GM12874 (cell line): ENCODE measurements at regions not wholly inside any gene's neighbourhood (a gene's known extent, or its start where the extent isn't known, plus 50 kb on each side); places are given as distances from the start of the nearest gene placed in this dataset.

Experiments
- CTCF ChIP-seq: IDR thresholded peaks from 2 replicates; pipeline ENCODE4 v1.5.1; 2011; ENCODE audit warnings: low read depth, mild to moderate bottlenecking, control low read depth, low read length, moderate library complexity; ENCODE audit not compliant: insufficient read depth

GRCh38 chr6:68533339-68533795 lies 101.7 kb upstream of the ADGRB3 start:
- TF ChIP-seq CTCF = no peak

DNA sequence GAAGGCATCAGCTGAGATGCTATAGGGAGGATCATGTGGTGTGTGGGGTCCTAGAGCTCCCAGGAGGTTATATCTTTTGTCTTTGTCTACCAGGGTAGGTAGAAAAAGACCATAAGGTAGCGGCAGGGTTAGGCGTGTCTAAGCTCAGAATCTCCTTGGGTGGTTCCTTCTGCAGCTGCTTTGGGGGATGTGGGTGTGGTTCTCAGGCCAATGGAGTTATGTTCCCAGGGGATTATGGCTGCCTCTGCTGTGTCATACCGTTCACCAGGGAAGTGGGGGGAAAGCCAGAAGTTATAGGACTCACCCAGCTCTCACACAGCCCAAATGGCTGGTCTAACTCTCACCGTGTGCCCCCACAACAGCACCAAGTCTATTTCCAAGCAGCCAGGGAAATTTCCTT lies 107.4 kb upstream of the ADGRB3 start:
- no peak for TF ChIP-seq CTCF

GRCh38 chr6:68506911-68507310 lies 128.2 kb upstream of the ADGRB3 start:
- no peak for TF ChIP-seq CTCF

DNA sequence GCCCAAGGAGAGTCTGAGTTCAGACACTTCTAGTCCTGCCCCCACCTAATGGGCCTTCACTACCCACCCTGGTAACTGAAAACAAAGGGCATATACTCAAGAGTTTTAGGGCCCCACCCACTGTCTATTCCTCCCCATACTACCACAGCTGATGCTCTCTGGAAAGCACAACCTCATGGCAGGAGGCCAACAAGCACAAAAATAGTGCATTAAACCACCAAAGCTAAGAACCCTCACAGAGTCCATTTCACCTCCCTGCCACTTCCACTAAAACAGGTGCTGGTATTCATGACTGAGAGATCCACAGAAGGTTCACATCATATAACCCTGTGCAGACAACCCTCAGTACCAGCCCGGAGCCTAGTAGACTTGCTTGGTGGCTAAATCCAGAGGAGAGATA lies 132.1 kb upstream of the ADGRB3 start:
- TF ChIP-seq CTCF = no peak

DNA sequence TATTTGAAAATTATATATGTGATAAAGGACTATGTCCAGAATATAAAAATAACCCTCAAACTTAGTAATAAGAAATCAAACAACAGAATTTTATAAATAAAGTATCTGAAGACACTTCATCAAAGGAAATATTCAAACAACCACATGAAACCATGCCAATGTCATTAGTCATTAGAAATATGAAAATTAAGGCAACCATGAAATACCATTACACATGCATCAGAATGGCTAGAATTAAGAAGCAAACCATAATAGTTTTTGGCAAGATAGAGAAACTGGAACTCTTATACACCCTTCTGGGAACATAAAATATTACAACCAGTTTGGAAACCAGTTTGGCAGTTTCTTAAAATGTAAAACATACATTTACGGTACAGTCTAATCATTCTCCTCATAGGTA lies 137.2 kb upstream of the ADGRB3 start:
- TF ChIP-seq CTCF = no peak

DNA sequence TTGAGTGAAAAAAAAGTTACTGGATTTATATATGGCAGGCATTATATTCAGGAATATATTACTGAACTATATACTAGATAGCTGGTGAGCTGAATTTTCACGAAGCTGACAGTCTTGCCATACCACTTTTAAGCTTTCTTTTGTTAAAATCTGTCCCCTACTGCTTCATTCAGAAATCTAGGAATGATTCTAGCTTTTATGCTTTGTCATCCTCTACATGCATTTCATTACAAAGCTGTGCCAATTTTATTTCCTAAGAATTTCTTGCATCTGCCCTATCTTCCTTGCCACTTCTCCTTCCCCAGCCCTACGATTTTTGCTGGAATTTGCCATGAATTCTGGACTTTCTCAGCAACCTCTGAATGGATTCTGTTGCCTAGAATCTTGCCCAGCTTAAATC lies 158.5 kb upstream of the ADGRB3 start:
- no peak for TF ChIP-seq CTCF

DNA sequence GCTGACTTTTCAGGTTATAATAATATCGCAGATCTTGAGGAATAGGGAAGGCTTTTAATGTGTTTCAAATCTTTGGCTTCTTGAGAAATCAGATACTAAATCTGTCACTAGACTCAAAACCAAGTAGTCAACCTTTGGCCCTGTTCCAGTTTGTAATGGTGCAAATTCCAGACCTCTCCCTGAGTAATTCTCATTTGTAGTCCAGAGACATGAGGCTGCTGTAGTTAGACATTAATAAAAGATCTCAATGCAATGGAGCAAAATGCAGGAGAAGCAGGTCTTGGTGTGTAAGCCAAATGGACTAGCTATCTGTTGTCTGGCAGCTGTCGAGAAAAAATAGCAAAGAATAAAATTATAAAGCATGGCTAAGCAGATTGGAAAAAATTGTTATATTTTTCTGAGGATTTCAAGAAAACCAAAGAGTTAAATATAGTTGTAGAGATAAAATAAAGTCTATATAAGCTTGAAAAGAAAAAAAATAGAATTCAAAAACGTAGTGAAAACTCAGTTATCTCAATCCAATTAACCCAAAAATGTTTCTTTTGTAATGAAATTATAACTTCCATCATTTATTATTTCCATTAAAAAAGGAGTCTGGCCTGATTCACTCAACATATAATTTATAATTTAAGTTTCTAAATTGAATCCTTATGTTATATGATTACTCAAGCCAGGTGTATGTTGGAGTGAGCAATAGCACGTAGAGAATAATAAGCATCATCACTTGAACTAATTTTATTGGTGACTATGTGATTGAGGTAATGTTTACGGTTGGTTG lies 161.5 kb upstream of the ADGRB3 start:
- TF ChIP-seq CTCF = no peak
